ENCODE measurements at regions not wholly inside any gene's neighbourhood (a gene's known extent, or its start where the extent isn't known, plus 50 kb on each side); places are given as distances from the start of the nearest gene placed in this dataset.

DNA sequence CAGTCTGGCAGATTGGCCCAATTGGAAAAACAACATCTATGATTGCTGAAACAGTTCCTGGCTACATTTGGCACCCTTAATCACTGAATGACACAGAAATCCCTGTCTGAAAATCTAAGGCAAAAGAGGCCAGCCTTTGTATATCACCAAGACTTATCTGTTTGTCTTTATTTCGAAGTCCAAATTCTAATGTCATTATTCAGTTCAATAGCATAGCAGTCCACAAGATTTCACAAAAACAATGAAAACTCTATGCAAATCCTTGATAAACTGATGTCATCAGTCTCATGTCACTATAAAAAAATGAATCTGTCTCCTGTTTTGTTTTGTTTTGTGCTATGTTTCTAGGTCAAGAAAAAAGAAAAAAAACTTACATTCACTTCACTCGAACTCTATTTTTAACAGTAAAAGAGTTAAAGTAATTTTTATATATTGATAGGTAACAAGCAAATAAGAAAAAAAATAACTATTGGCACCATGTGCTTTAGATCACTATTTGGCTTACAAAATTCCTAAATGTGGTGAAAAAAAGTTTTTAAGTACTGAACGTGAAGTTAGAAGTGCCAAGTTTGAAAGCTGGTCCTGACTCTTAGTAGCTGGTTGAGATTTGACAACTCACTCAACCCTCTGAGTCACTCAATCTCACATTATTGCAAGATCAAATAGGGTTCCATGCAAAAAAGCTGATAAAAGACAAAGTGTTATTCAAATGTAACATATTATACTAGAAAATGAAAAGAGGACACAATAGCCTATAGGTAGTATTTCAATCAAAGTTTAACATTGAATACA lies 359.3 kb downstream of the IRS1 start:
- Histone ChIP-seq H3K9me3 (no peaks in the 10 kb centered on the region), H3K27me3 (no peaks in the 10 kb centered on the region), H3K4me1 (peaks cover 0 to 18% (median 0%) of the 10 kb centered on the region in 12 donors), H3K27ac (peak overlapping the region in 1 of 12 donors; percentile 22), H3K4me3 (no peak overlapping the region), H3K36me3 (no peaks in the 10 kb centered on the region)
- ATAC-seq, result peak in 1 of 4 donors; percentile 88
- no peak for DNase-seq
- intact Hi-C loops (cut with DNase I), result loop anchor here in 5 of 10 donors (10.0 kb wide), 2 partner anchors 216 to 354 kb away; partner anchors contain the start of gene IRS1 (in 4 of the 5)
- WGBS, 4 donors, result 66 to 73% (median 72%) methylated on average over 3 of the region's 3 CpGs
- TF ChIP-seq CTCF (IDR thresholded peaks at IDR 0.05), result no peak
- no peak for TF ChIP-seq POLR2A (IDR thresholded peaks at IDR 0.05)

DNA sequence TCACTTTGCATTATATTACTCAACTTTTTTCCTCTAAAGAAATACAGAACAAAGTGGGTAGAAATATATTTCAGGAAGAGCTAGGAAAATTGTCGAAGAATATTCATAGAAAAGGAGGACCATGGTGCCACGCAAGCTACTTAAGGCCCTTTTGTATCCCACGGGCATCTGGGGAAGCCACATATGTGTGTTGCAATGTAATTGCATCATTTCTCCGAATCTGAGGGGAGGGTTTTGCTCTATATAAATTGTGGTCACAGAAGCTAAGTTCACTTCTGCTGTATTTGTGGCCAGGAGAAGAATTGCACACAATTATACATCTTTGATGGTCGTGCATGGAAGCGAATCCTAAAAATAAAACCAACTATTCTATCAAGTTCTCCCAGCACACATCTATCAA lies 360.3 kb downstream of the IRS1 start:
- DNase-seq (no peak), ATAC-seq (peak in 1 of 4 donors; percentile 39)
- Histone ChIP-seq H3K36me3 (no peaks in the 10 kb centered on the region), H3K27me3 (no peaks in the 10 kb centered on the region), H3K4me1 (peaks cover 0 to 11% (median 0%) of the 10 kb centered on the region in 12 donors), H3K4me3 (no peak overlapping the region), H3K9me3 (no peaks in the 10 kb centered on the region), H3K27ac (no peak overlapping the region)
- 71 to 88% (median 77%) methylated on average over 6 of the region's 6 CpGs for WGBS, 4 donors
- peak in 1 of 12 donors; percentile 13 for TF ChIP-seq CTCF (IDR thresholded peaks at IDR 0.05)
- no peak for TF ChIP-seq POLR2A (IDR thresholded peaks at IDR 0.05)
- intact Hi-C loops (cut with DNase I), result no loop called here

- intact Hi-C loops (cut with DNase I), result no loop called here
- no peak for ATAC-seq
Measured at GRCh38 chr2:226435146-226435545, 364.5 kb downstream of the IRS1 start.

More at GRCh38 chr2:226435146-226435545, 364.5 kb downstream of the IRS1 start:
- TF ChIP-seq POLR2A (IDR thresholded peaks at IDR 0.05), result no peak
- TF ChIP-seq CTCF (IDR thresholded peaks at IDR 0.05), result no peak
- H3K4me3 ChIP-seq, result no peak overlapping the region
- WGBS, 4 donors, result 69 to 81% (median 77%) methylated on average over 5 of the region's 5 CpGs
- H3K27ac ChIP-seq, result peak overlapping the region in 2 of 12 donors; percentile 14 to 35
- no peaks in the 10 kb centered on the region for H3K27me3 ChIP-seq
- peaks cover 0 to 6% (median 0%) of the 10 kb centered on the region in 12 donors for H3K4me1 ChIP-seq
- H3K36me3 ChIP-seq, result no peaks in the 10 kb centered on the region
- DNase-seq, result no peak
- no peaks in the 10 kb centered on the region for H3K9me3 ChIP-seq

Data from heart left ventricle (tissue), 16 donors.